ENCODE measurements at regions not wholly inside any gene's neighbourhood (a gene's known extent, or its start where the extent isn't known, plus 50 kb on each side); places are given as distances from the start of the nearest gene placed in this dataset.

DNA sequence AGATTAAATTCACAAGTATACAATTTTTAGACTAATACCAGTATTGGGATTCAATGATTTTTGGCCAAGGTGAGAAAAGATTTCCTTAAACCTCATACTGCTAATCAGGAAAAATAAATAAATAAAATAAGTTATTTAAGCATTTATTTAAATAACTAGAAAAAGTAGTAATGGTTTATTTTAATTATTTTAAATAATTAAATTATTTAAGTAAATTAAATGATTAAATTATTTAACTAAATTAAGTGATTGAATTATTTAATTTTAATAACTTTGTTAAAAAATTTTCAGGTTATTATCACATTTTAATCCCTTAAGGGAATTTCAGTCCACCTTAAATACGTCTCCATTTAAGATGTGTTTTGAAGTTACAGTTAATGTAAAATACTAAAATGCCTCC is 1831.5 kb upstream of the MIR17HG start:
- no peak for TF ChIP-seq POLR2AphosphoS5 (IDR thresholded peaks at IDR 0.05; ENCODE audit: low read depth)
- TF ChIP-seq, protein P1, sequence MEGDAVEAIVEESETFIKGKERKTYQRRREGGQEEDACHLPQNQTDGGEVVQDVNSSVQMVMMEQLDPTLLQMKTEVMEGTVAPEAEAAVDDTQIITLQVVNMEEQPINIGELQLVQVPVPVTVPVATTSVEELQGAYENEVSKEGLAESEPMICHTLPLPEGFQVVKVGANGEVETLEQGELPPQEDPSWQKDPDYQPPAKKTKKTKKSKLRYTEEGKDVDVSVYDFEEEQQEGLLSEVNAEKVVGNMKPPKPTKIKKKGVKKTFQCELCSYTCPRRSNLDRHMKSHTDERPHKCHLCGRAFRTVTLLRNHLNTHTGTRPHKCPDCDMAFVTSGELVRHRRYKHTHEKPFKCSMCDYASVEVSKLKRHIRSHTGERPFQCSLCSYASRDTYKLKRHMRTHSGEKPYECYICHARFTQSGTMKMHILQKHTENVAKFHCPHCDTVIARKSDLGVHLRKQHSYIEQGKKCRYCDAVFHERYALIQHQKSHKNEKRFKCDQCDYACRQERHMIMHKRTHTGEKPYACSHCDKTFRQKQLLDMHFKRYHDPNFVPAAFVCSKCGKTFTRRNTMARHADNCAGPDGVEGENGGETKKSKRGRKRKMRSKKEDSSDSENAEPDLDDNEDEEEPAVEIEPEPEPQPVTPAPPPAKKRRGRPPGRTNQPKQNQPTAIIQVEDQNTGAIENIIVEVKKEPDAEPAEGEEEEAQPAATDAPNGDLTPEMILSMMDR (conservative IDR thresholded peaks at IDR 0.05; ENCODE audit: low read depth in 2 of 2): no peak
- no peak for TF ChIP-seq NANOG (IDR thresholded peaks at IDR 0.05; ENCODE audit: borderline replicate concordance)
- no peak for TF ChIP-seq EZH2 (IDR thresholded peaks at IDR 0.05; ENCODE audit: low read depth, unreplicated experiment)
- TF ChIP-seq, protein P2, sequence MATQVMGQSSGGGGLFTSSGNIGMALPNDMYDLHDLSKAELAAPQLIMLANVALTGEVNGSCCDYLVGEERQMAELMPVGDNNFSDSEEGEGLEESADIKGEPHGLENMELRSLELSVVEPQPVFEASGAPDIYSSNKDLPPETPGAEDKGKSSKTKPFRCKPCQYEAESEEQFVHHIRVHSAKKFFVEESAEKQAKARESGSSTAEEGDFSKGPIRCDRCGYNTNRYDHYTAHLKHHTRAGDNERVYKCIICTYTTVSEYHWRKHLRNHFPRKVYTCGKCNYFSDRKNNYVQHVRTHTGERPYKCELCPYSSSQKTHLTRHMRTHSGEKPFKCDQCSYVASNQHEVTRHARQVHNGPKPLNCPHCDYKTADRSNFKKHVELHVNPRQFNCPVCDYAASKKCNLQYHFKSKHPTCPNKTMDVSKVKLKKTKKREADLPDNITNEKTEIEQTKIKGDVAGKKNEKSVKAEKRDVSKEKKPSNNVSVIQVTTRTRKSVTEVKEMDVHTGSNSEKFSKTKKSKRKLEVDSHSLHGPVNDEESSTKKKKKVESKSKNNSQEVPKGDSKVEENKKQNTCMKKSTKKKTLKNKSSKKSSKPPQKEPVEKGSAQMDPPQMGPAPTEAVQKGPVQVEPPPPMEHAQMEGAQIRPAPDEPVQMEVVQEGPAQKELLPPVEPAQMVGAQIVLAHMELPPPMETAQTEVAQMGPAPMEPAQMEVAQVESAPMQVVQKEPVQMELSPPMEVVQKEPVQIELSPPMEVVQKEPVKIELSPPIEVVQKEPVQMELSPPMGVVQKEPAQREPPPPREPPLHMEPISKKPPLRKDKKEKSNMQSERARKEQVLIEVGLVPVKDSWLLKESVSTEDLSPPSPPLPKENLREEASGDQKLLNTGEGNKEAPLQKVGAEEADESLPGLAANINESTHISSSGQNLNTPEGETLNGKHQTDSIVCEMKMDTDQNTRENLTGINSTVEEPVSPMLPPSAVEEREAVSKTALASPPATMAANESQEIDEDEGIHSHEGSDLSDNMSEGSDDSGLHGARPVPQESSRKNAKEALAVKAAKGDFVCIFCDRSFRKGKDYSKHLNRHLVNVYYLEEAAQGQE (IDR thresholded peaks at IDR 0.05; ENCODE audit: unreplicated experiment): no peak
- no peak for TF ChIP-seq EZH2phosphoT487 (IDR thresholded peaks at IDR 0.05; ENCODE audit: unreplicated experiment)
- TF ChIP-seq CREB1 (CRISPR knock-in tag; IDR thresholded peaks at IDR 0.05; ENCODE audit: low read depth): no peak
- no peak for TF ChIP-seq JUNB (IDR thresholded peaks at IDR 0.05; ENCODE audit: unreplicated experiment)
- TF ChIP-seq, protein P3, sequence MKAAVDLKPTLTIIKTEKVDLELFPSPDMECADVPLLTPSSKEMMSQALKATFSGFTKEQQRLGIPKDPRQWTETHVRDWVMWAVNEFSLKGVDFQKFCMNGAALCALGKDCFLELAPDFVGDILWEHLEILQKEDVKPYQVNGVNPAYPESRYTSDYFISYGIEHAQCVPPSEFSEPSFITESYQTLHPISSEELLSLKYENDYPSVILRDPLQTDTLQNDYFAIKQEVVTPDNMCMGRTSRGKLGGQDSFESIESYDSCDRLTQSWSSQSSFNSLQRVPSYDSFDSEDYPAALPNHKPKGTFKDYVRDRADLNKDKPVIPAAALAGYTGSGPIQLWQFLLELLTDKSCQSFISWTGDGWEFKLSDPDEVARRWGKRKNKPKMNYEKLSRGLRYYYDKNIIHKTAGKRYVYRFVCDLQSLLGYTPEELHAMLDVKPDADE (IDR thresholded peaks at IDR 0.05): no peak
- no peak for TF ChIP-seq ZNF114 (CRISPR knock-in tag; IDR thresholded peaks at IDR 0.05)
- no peak for TF ChIP-seq STAT1 (IDR thresholded peaks at IDR 0.05; ENCODE audit: unreplicated experiment)
- TF ChIP-seq, protein P4, sequence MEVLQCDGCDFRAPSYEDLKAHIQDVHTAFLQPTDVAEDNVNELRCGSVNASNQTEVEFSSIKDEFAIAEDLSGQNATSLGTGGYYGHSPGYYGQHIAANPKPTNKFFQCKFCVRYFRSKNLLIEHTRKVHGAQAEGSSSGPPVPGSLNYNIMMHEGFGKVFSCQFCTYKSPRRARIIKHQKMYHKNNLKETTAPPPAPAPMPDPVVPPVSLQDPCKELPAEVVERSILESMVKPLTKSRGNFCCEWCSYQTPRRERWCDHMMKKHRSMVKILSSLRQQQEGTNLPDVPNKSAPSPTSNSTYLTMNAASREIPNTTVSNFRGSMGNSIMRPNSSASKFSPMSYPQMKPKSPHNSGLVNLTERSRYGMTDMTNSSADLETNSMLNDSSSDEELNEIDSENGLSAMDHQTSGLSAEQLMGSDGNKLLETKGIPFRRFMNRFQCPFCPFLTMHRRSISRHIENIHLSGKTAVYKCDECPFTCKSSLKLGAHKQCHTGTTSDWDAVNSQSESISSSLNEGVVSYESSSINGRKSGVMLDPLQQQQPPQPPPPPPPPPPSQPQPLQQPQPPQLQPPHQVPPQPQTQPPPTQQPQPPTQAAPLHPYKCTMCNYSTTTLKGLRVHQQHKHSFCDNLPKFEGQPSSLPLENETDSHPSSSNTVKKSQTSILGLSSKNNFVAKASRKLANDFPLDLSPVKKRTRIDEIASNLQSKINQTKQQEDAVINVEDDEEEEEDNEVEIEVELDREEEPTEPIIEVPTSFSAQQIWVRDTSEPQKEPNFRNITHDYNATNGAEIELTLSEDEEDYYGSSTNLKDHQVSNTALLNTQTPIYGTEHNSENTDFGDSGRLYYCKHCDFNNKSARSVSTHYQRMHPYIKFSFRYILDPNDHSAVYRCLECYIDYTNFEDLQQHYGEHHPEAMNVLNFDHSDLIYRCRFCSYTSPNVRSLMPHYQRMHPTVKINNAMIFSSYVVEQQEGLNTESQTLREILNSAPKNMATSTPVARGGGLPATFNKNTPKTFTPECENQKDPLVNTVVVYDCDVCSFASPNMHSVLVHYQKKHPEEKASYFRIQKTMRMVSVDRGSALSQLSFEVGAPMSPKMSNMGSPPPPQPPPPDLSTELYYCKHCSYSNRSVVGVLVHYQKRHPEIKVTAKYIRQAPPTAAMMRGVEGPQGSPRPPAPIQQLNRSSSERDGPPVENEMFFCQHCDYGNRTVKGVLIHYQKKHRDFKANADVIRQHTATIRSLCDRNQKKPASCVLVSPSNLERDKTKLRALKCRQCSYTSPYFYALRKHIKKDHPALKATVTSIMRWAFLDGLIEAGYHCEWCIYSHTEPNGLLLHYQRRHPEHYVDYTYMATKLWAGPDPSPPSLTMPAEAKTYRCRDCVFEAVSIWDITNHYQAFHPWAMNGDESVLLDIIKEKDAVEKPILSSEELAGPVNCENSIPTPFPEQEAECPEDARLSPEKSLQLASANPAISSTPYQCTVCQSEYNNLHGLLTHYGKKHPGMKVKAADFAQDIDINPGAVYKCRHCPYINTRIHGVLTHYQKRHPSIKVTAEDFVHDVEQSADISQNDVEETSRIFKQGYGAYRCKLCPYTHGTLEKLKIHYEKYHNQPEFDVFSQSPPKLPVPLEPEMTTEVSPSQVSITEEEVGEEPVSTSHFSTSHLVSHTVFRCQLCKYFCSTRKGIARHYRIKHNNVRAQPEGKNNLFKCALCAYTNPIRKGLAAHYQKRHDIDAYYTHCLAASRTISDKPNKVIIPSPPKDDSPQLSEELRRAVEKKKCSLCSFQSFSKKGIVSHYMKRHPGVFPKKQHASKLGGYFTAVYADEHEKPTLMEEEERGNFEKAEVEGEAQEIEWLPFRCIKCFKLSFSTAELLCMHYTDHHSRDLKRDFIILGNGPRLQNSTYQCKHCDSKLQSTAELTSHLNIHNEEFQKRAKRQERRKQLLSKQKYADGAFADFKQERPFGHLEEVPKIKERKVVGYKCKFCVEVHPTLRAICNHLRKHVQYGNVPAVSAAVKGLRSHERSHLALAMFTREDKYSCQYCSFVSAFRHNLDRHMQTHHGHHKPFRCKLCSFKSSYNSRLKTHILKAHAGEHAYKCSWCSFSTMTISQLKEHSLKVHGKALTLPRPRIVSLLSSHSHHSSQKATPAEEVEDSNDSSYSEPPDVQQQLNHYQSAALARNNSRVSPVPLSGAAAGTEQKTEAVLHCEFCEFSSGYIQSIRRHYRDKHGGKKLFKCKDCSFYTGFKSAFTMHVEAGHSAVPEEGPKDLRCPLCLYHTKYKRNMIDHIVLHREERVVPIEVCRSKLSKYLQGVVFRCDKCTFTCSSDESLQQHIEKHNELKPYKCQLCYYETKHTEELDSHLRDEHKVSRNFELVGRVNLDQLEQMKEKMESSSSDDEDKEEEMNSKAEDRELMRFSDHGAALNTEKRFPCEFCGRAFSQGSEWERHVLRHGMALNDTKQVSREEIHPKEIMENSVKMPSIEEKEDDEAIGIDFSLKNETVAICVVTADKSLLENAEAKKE (CRISPR knock-in tag; IDR thresholded peaks at IDR 0.05): no peak

Data from GM23338 (cell line).